Peyer's patch (tissue), 4 donors: ENCODE measurements at regions not wholly inside any gene's neighbourhood (a gene's known extent, or its start where the extent isn't known, plus 50 kb on each side); places are given as distances from the start of the nearest gene placed in this dataset.

Experiments used
- DNase-seq, 3 donors: peaks; one replicate each; pipeline ENCODE4 v3.0.0-alpha.2; 2017 to 2019
- H3K27ac ChIP-seq, 4 donors: fragments of 200-600 bp; sonication (generic); one replicate each; pipeline ENCODE4 v1.5.1; 2016 to 2019
- H3K27me3 ChIP-seq, 2 donors: fragments of 200-600 bp; sonication (generic); one replicate each; pipeline ENCODE4 v1.5.1; 2019
- H3K36me3 ChIP-seq, 3 donors: fragments of 200-600 bp; sonication (generic); one replicate each; pipeline ENCODE4 v1.5.1; 2016 to 2019
- H3K4me1 ChIP-seq, 4 donors: fragments of 200-600 bp; sonication (generic); one replicate each; pipeline ENCODE4 v1.5.1; 2016 to 2019
- H3K4me3 ChIP-seq, 4 donors: fragments of 200-600 bp; sonication (generic); 1 replicate in 3 of 4; 2 replicates in 1 of 4; pipeline ENCODE4 v1.5.1; 2016 to 2019; ENCODE audit warnings: mild to moderate bottlenecking in 1 of 4
- H3K9me3 ChIP-seq, 4 donors: fragments of 200-600 bp; sonication (generic); one replicate each; pipeline ENCODE4 v1.5.1; 2016 to 2019; ENCODE audit warnings: mild to moderate bottlenecking in 1 of 4
- POLR2A ChIP-seq, 2 donors: fragments of 450-650 bp; IDR thresholded peaks; one replicate each; pipeline ENCODE4 v1.5.1; 2017; ENCODE audit warnings: antibody characterized with exemption in 2 of 2, mild to moderate bottlenecking in 2 of 2, moderate library complexity in 2 of 2
- TF ChIP-seq, protein P1 (sequence below), 6 experiments: fragments of 450-650 bp in 4 of 6; fragments of 200-600 bp in 2 of 6; sonication (generic) in 1 of 6; IDR thresholded peaks; one replicate each; pipeline ENCODE4 v1.5.1; 2017 to 2019; ENCODE audit warnings: antibody characterized with exemption in 6 of 6, mild to moderate bottlenecking in 3 of 6, moderate library complexity in 1 of 6

DNA sequence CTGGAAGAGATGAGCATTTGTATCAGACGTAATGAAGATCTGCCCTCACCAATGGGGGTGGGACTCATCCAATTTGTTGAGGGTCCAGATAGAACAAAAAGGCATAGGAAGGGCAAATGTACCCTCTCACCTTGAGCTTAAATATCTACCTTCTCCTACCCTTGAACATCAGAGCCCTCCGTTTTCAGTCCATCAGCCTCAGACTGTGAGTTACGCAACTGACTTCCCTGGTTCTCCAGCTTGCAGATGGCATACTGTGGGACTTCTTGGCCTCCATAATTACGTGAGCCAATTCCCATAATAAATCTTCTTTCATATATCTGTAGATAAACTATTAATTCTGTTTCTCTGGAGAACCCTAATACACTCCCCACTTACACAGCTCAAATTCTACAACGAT is 56.5 kb upstream of the GUCY1A1 start:
- Histone ChIP-seq H3K4me3 (no peak overlapping the region), H3K27me3 (no peaks in the 10 kb centered on the region), H3K36me3 (no peaks in the 10 kb centered on the region), H3K4me1 (no peaks in the 10 kb centered on the region), H3K9me3 (no peaks in the 10 kb centered on the region), H3K27ac (no peak overlapping the region)
- DNase-seq = no peak
- TF ChIP-seq, protein P1, sequence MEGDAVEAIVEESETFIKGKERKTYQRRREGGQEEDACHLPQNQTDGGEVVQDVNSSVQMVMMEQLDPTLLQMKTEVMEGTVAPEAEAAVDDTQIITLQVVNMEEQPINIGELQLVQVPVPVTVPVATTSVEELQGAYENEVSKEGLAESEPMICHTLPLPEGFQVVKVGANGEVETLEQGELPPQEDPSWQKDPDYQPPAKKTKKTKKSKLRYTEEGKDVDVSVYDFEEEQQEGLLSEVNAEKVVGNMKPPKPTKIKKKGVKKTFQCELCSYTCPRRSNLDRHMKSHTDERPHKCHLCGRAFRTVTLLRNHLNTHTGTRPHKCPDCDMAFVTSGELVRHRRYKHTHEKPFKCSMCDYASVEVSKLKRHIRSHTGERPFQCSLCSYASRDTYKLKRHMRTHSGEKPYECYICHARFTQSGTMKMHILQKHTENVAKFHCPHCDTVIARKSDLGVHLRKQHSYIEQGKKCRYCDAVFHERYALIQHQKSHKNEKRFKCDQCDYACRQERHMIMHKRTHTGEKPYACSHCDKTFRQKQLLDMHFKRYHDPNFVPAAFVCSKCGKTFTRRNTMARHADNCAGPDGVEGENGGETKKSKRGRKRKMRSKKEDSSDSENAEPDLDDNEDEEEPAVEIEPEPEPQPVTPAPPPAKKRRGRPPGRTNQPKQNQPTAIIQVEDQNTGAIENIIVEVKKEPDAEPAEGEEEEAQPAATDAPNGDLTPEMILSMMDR (IDR thresholded peaks at IDR 0.05) = no peak
- no peak for TF ChIP-seq POLR2A (IDR thresholded peaks at IDR 0.05)

DNA sequence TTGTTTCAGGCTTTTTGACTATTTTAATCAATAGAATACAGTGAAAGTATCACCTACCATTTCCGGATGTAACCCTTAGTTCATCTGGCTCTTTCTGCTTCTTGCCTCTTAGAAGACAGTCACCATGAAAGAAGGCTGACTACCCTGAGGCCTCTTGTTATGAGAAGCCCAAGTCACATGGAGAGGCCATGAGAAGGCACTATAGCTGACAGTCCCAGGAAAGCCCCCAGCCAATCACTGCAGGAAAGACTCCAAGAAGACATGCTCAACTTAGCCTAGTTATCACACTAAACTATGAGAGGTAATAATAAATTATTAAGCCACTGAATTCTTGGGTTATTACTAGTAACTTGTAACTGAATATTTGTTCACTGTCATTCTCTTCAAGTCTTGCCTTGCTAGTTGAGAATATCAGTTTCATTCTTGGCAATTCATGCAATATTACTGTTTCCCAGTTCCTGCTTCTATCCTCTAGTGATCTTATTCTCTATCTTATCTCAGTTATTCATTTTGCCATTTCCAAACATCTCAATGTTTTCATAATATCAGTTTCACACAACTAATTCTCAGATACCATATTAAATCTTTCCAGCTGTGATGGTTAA is 57.1 kb upstream of the GUCY1A1 start:
- Histone ChIP-seq H3K27me3 (no peaks in the 10 kb centered on the region), H3K4me3 (no peak overlapping the region), H3K9me3 (no peaks in the 10 kb centered on the region), H3K36me3 (no peaks in the 10 kb centered on the region), H3K4me1 (no peaks in the 10 kb centered on the region), H3K27ac (no peak overlapping the region)
- DNase-seq = no peak
- TF ChIP-seq POLR2A (IDR thresholded peaks at IDR 0.05) = no peak
- TF ChIP-seq, protein P1 (IDR thresholded peaks at IDR 0.05) = no peak

DNA sequence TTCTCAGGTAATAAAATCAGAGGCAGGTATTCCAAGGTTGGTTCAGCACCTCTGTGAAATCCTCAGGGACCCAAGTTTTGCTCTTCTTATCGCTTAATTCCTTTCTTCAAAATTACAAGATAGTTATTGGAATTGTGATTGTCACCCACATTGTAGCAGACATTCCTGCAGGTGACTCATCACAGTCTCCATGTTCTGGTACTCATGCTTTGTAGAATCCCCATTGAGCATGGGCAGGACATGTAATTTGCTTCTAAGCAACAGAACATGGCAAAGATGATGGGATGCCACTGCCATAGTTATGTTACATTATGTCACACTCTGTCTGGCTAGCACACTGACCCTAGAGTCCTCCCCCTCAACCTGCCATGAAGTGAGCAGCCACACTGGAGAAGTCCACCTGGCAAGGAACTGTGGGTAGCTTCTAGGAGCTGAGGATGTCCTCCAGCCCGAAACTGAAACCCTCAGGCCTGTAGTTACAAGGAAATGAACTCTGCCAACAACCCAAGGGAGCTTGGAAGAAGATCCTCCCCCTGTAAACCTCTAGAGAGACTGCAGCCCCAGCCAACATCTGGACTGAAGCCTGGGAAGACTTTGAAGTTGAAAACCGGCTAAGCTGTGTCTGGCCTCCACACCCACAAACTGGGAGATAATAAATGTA is 58.3 kb upstream of the GUCY1A1 start:
- Histone ChIP-seq H3K4me3 (no peak overlapping the region), H3K27ac (no peak overlapping the region), H3K27me3 (no peaks in the 10 kb centered on the region), H3K4me1 (no peaks in the 10 kb centered on the region), H3K9me3 (no peaks in the 10 kb centered on the region), H3K36me3 (no peaks in the 10 kb centered on the region)
- no peak for DNase-seq
- no peak for TF ChIP-seq POLR2A (IDR thresholded peaks at IDR 0.05)
- TF ChIP-seq, protein P1 (IDR thresholded peaks at IDR 0.05) = no peak

DNA sequence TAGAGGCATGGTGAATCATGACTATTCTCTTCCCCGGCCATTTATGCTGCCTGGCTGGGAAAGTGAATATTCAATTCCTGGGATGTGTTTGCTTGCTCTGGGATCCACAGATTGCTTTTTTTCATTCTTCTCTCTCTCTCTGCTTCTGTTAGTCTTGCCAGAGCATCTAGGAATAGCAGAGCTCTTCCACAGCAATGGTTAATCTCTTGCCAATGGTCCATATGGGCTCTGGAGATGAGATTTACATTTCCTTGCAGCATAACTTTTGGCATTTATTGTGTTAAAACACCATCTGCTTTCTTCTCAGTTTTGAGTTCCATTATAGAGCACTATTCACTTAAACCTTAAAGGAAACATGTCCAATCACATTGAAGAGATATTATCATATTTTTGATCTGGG is 59.2 kb upstream of the GUCY1A1 start:
- DNase-seq = no peak
- H3K36me3 ChIP-seq = no peaks in the 10 kb centered on the region
- H3K27ac ChIP-seq = no peak overlapping the region
- H3K4me3 ChIP-seq = no peak overlapping the region
- no peaks in the 10 kb centered on the region for H3K9me3 ChIP-seq
- no peaks in the 10 kb centered on the region for H3K27me3 ChIP-seq
- no peak for TF ChIP-seq POLR2A (IDR thresholded peaks at IDR 0.05)
- TF ChIP-seq, protein P1 (IDR thresholded peaks at IDR 0.05) = no peak
- H3K4me1 ChIP-seq = no peaks in the 10 kb centered on the region

DNA sequence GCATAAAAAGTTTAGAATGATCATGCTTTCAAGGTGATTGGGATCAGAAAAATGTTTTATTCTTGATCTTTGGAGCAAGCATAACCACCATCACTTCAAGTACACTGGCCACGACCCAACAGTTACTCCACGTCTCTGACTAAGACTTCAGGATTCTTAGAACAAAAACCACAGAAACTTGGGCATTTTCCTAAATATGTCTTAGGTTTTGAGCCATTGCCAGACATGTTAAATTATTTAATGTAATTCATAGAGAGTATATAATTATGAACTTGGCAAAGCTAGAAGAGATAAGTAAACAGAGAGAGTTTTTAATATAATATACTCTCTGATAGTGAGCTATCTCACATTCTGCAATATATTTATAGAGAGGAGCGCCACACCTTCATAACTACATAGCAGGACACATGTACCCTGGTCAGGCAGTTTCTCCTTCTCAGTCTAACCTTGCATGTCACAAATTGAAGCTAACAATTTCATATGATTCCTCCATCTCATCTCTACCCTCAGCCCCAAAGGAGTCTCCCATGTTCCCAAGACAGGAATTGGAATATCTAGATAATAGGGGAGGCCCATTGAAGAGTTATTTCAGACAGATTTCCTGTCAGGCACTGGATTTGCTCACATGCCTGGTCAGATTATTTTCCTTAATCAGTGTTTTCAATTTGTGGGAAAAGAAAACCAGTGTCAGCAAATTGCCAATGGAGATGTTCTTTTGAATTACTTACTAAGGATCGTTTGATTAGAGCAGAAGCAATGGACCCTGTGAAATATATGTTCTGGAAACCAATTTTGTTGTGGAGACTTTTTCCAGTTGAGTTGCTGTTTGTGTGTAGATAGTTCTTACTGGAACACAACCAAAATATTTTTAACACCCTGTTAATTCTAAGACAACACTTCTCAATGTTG is 61.7 kb upstream of the GUCY1A1 start:
- peak in 1 of 3 donors; percentile 47 for DNase-seq
- Histone ChIP-seq H3K36me3 (no peaks in the 10 kb centered on the region), H3K4me1 (no peaks in the 10 kb centered on the region), H3K27me3 (no peaks in the 10 kb centered on the region), H3K9me3 (no peaks in the 10 kb centered on the region), H3K27ac (no peak overlapping the region), H3K4me3 (no peak overlapping the region)
- TF ChIP-seq, protein P1 (IDR thresholded peaks at IDR 0.05) = no peak
- TF ChIP-seq POLR2A (IDR thresholded peaks at IDR 0.05) = no peak
